HEK293 (cell line): ENCODE measurements at regions not wholly inside any gene's neighbourhood (a gene's known extent, or its start where the extent isn't known, plus 50 kb on each side); places are given as distances from the start of the nearest gene placed in this dataset.

Source experiments
- CTCF ChIA-PET: fragments of 350-600 bp; formaldehyde crosslinking; extraction: SDS; loops from one replicate; lab custom pipeline; 2021; ENCODE audit warnings: antibody characterized with exemption; lab: Yijun Ruan, JAX
- POLR2A ChIA-PET: fragments of 300-600 bp; formaldehyde crosslinking; extraction: SDS; loops from one replicate; lab custom pipeline; 2020; ENCODE audit warnings: antibody characterized with exemption, inconsistent platforms; lab: Yijun Ruan, JAX
- H3K27ac ChIP-seq: fragments of 200-500 bp; sonication (Bioruptor generic); 2 replicates; pipeline ENCODE4 v1.5.1; 2014; ENCODE audit warnings: low read depth, low read length, control low read depth, inconsistent platforms; ENCODE audit errors: extremely low read depth
- H3K36me3 ChIP-seq, 2 experiments: fragments of 200-500 bp in 1 of 2; sonication (Bioruptor generic) in 1 of 2; 1 replicate in 1 of 2; 2 replicates in 1 of 2; pipeline ENCODE4 v1.5.1; 2014 to 2017; ENCODE audit warnings: inconsistent platforms in 2 of 2, low read length in 2 of 2; ENCODE audit not compliant: control insufficient read depth in 2 of 2, insufficient read depth in 1 of 2
- H3K4me1 ChIP-seq: fragments of 200-500 bp; sonication (Bioruptor generic); 2 replicates; pipeline ENCODE4 v1.5.1; 2014; ENCODE audit warnings: mild to moderate bottlenecking, low read length, inconsistent platforms; ENCODE audit not compliant: control insufficient read depth, insufficient read depth
- H3K4me3 ChIP-seq: 2 replicates; pipeline ENCODE4 v1.5.1; 2011; ENCODE audit warnings: low read depth, mild to moderate bottlenecking, control low read depth, low read length, moderate library complexity
- H3K9me3 ChIP-seq: fragments of 200-500 bp; sonication (Bioruptor generic); 2 replicates; pipeline ENCODE4 v1.5.1; 2014; ENCODE audit warnings: low read depth, low read length, inconsistent platforms; ENCODE audit not compliant: control insufficient read depth, insufficient read depth
- BCL6B ChIP-seq: fragments of 450-650 bp; formaldehyde crosslinking; IDR thresholded peaks from 2 replicates; pipeline ENCODE4 v1.5.1; 2017; ENCODE audit warnings: missing biosample characterization, missing genetic modification characterization
- CTCF ChIP-seq: fragments of 450-650 bp; formaldehyde crosslinking; IDR thresholded peaks from 2 replicates; pipeline ENCODE4 v1.5.1; 2016; ENCODE audit warnings: missing biosample characterization, missing genetic modification characterization
- ELK4 ChIP-seq: IDR thresholded peaks from 2 replicates; pipeline ENCODE4 v1.6.1; 2011; ENCODE audit warnings: mild to moderate bottlenecking, low read depth, low read length, borderline replicate concordance
- FEZF1 ChIP-seq: fragments of 450-650 bp; formaldehyde crosslinking; IDR thresholded peaks from 2 replicates; pipeline ENCODE4 v1.5.1; 2016; ENCODE audit warnings: missing biosample characterization, missing genetic modification characterization
- HOXC10 ChIP-seq: sonication (generic); formaldehyde crosslinking; IDR thresholded peaks from 2 replicates; pipeline ENCODE4 v1.8.1; 2023; ENCODE audit warnings: mild to moderate bottlenecking, missing genetic modification reagents
- MYNN ChIP-seq: fragments of 450-650 bp; formaldehyde crosslinking; IDR thresholded peaks from 2 replicates; pipeline ENCODE4 v1.5.1; 2016; ENCODE audit warnings: missing biosample characterization, missing genetic modification characterization, borderline replicate concordance
- PRDM1 ChIP-seq: fragments of 450-650 bp; formaldehyde crosslinking; IDR thresholded peaks from 2 replicates; pipeline ENCODE4; 2016; ENCODE audit warnings: missing biosample characterization, missing genetic modification characterization
- SCRT2 ChIP-seq: fragments of 450-650 bp; formaldehyde crosslinking; IDR thresholded peaks from 2 replicates; pipeline ENCODE4 v1.5.1; 2016; ENCODE audit warnings: missing biosample characterization, missing genetic modification characterization
- WT1 ChIP-seq: fragments of 450-650 bp; formaldehyde crosslinking; IDR thresholded peaks from 2 replicates; pipeline ENCODE4 v1.5.1; 2016; ENCODE audit warnings: missing biosample characterization, missing genetic modification characterization
- YY1 ChIP-seq: fragments of 450-650 bp; formaldehyde crosslinking; IDR thresholded peaks from 2 replicates; pipeline ENCODE4 v1.5.1; 2018; ENCODE audit warnings: missing biosample characterization, missing genetic modification characterization
- ZBTB26 ChIP-seq: fragments of 450-650 bp; formaldehyde crosslinking; optimal IDR thresholded peaks from 2 replicates; pipeline ENCODE3; 2016; ENCODE audit warnings: missing biosample characterization, mild to moderate bottlenecking, missing genetic modification characterization
- ZNF114 ChIP-seq: fragments of 450-650 bp; formaldehyde crosslinking; IDR thresholded peaks from 2 replicates; pipeline ENCODE4 v1.5.0; 2017; ENCODE audit warnings: missing biosample characterization, missing genetic modification characterization
- ZNF121 ChIP-seq: fragments of 450-650 bp; formaldehyde crosslinking; IDR thresholded peaks from 2 replicates; pipeline ENCODE4 v1.5.1; 2016; ENCODE audit warnings: missing biosample characterization, missing genetic modification characterization
- ZNF146 ChIP-seq: fragments of 450-650 bp; formaldehyde crosslinking; IDR thresholded peaks from 2 replicates; pipeline ENCODE4 v1.5.1; 2016; ENCODE audit warnings: missing biosample characterization, missing genetic modification characterization
- ZNF223 ChIP-seq: fragments of 450-650 bp; formaldehyde crosslinking; IDR thresholded peaks from 2 replicates; pipeline ENCODE4 v1.5.1; 2016; ENCODE audit warnings: missing biosample characterization, missing genetic modification characterization
- ZNF274 ChIP-seq, 2 experiments: fragments of 200-500 bp in 1 of 2; fragments of 450-650 bp in 1 of 2; sonication (Bioruptor generic) in 1 of 2; formaldehyde crosslinking in 1 of 2; IDR thresholded peaks; 2 replicates each; pipeline versions ENCODE4 v1.5.1 to v1.6.1; 2014 to 2016; ENCODE audit warnings: borderline replicate concordance in 1 of 2, inconsistent platforms in 1 of 2, low read length in 1 of 2, missing biosample characterization in 1 of 2, missing genetic modification characterization in 1 of 2
- ZNF292 ChIP-seq: fragments of 450-650 bp; formaldehyde crosslinking; IDR thresholded peaks from 2 replicates; pipeline ENCODE4 v1.5.1; 2016; ENCODE audit warnings: low read depth, missing biosample characterization, missing genetic modification characterization, borderline replicate concordance
- ZNF311 ChIP-seq: fragments of 450-650 bp; formaldehyde crosslinking; IDR thresholded peaks from 2 replicates; pipeline ENCODE4 v1.5.1; 2017; ENCODE audit warnings: missing biosample characterization, missing genetic modification characterization, borderline replicate concordance
- ZNF362 ChIP-seq: fragments of 450-650 bp; formaldehyde crosslinking; IDR thresholded peaks from 2 replicates; pipeline ENCODE4 v1.5.1; 2016; ENCODE audit warnings: missing biosample characterization, missing genetic modification characterization
- ZNF501 ChIP-seq: fragments of 450-650 bp; formaldehyde crosslinking; IDR thresholded peaks from 2 replicates; pipeline ENCODE4 v1.5.1; 2016; ENCODE audit warnings: missing biosample characterization, missing genetic modification characterization
- ZNF521 ChIP-seq: fragments of 450-650 bp; formaldehyde crosslinking; IDR thresholded peaks from 2 replicates; pipeline ENCODE4 v1.5.1; 2017; ENCODE audit warnings: missing biosample characterization, mild to moderate bottlenecking, missing genetic modification characterization
- ZNF548 ChIP-seq: fragments of 450-650 bp; formaldehyde crosslinking; IDR thresholded peaks from 2 replicates; pipeline ENCODE4 v1.5.1; 2016; ENCODE audit warnings: missing biosample characterization, missing genetic modification characterization
- ZNF639 ChIP-seq: fragments of 450-650 bp; formaldehyde crosslinking; IDR thresholded peaks from 2 replicates; pipeline ENCODE4 v1.5.1; 2016; ENCODE audit warnings: missing biosample characterization, missing genetic modification characterization
- ZNF785 ChIP-seq: fragments of 450-650 bp; formaldehyde crosslinking; IDR thresholded peaks from 2 replicates; pipeline ENCODE4 v1.5.1; 2016; ENCODE audit warnings: missing biosample characterization, missing genetic modification characterization

GRCh38 chr15:38042211-38042610 is 107.8 kb downstream of the TMCO5A start:
- CTCF ChIA-PET, result interaction anchor here (1.0 to 1.1 kb wide), 2 partner anchors 40 to 349 kb away, joined by 3 read pairs; no protein-coding TSS in a partner anchor
- TF ChIP-seq BCL6B (no peak), CTCF (tag by site-specific recombination) (no peak), ZNF114 (tag by site-specific recombination) (no peak), ZNF311 (tag by site-specific recombination) (no peak), HOXC10 (CRISPR knock-in tag) (no peak), WT1 (tag by site-specific recombination) (no peak), ZNF121 (tag by site-specific recombination) (no peak), ZNF146 (no peak), ZNF521 (tag by site-specific recombination) (no peak), PRDM1 (tag by site-specific recombination) (no peak), ZNF362 (tag by site-specific recombination) (no peak), ZNF548 (tag by site-specific recombination) (no peak), ZBTB26 (no peak), ZNF785 (tag by site-specific recombination) (no peak), ZNF292 (tag by site-specific recombination) (no peak), ZNF639 (tag by site-specific recombination) (no peak), SCRT2 (tag by site-specific recombination) (no peak)
- Histone ChIP-seq H3K27ac (no peak overlapping the region), H3K9me3 (no peaks in the 10 kb centered on the region), H3K36me3 (no peaks in the 10 kb centered on the region), H3K4me1 (no peaks in the 10 kb centered on the region), H3K4me3 (no peak overlapping the region)
- POLR2A ChIA-PET, result no interaction called here

GRCh38 chr15:38042707-38043445 is 108.4 kb downstream of the TMCO5A start:
- no peak overlapping the region for H3K4me3 ChIP-seq
- H3K36me3 ChIP-seq, result no peaks in the 10 kb centered on the region
- H3K27ac ChIP-seq, result no peak overlapping the region
- H3K4me1 ChIP-seq, result no peaks in the 10 kb centered on the region
- H3K9me3 ChIP-seq, result no peaks in the 10 kb centered on the region
- CTCF ChIA-PET, result interaction anchor here (1.0 to 1.1 kb wide), 2 partner anchors 40 to 348 kb away, joined by 3 read pairs; no protein-coding TSS in a partner anchor
- POLR2A ChIA-PET, result no interaction called here
- TF ChIP-seq ZNF274 (IDR thresholded peaks at IDR 0.05; ENCODE audit: low read length), result no peak
- no peak for TF ChIP-seq ZNF274 (tag by site-specific recombination; IDR thresholded peaks at IDR 0.05; ENCODE audit: borderline replicate concordance)
- TF ChIP-seq ZNF223 (tag by site-specific recombination), result no peak
- no peak for TF ChIP-seq YY1 (tag by site-specific recombination)
- TF ChIP-seq MYNN (tag by site-specific recombination), result no peak
- TF ChIP-seq ZNF114 (tag by site-specific recombination), result no peak
- no peak for TF ChIP-seq FEZF1 (tag by site-specific recombination)
- TF ChIP-seq ZNF501, result no peak
- no peak for TF ChIP-seq ELK4
- TF ChIP-seq ZNF785 (tag by site-specific recombination), result no peak
- TF ChIP-seq ZNF146, result no peak
- TF ChIP-seq ZNF311 (tag by site-specific recombination), result no peak
